GM18909 (cell line): ENCODE measurements at regions not wholly inside any gene's neighbourhood (a gene's known extent, or its start where the extent isn't known, plus 50 kb on each side); places are given as distances from the start of the nearest gene placed in this dataset.

Source experiments
- ATAC-seq: cut with Tn5 transposase; IDR thresholded peaks from one replicate; pipeline ENCODE4 v1.9.1; 2021; ENCODE audit warnings: mild to moderate bottlenecking; ENCODE audit not compliant: unreplicated experiment, poor library complexity

GRCh38 chr1:112341986-112342385 is 54.0 kb upstream of the CTTNBP2NL start:
- no peak for ATAC-seq

DNA sequence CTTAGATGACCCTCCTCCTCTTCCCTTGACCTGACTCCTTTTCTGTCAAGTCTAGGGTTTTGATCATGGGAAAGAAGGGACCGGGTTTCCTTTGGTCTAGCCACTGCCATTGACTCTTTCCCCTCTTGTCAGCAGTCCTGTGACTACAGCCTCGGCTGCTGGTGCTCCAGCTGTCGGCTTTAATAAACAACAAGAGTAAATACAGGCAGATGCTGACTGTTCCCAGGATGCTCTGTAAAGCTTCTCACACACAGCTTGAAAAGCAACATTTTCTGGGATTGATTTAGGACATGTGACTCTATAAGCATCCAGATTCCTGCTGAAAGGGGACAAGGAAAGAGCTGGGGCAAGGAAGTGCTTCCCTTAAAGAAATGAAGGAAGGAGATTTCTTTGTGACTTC is 53.5 kb upstream of the CTTNBP2NL start:
- ATAC-seq: no peak

- no peak for ATAC-seq
These were observed 51.1 kb upstream of the CTTNBP2NL start for GRCh38 chr1:112344754-112345423.
